ENCODE measurements at regions not wholly inside any gene's neighbourhood (a gene's known extent, or its start where the extent isn't known, plus 50 kb on each side); places are given as distances from the start of the nearest gene placed in this dataset.

DNA sequence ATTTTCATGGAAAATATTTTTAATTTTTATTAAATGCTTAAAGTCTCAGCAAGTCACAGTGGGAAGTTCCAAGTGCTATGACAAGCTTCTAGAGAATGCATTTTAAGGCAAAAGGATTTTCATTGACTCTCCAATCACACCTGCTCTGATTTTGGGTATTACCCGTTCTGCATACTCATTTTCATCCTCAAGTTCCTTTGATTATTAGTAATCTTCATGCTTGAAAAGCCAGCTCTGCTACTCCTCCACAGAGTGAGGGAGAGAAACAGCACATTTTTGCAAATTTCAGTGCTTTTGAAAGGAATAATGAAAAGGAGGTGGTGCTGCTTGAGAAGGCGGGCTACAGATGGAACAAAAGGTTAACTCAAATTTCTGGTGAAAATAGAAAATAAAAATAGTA, 450.7 kb downstream of the NSUN3 start:
- no peaks in the 10 kb centered on the region for H3K4me1 ChIP-seq (ENCODE audit: control insufficient read depth in 1 of 2, low read depth in 2 of 2)
- TF ChIP-seq CTCF (IDR thresholded peaks at IDR 0.05): no peak
- no peak overlapping the region for H3K27ac ChIP-seq
- no peaks in the 10 kb centered on the region for H3K36me3 ChIP-seq
- H3K27me3 ChIP-seq (replicated peaks; ENCODE audit: insufficient read depth): no peaks in the 10 kb centered on the region
- no peak overlapping the region for H3K4me3 ChIP-seq
- no peaks in the 10 kb centered on the region for H3K9me3 ChIP-seq
- DNase-seq (ENCODE audit: low spot score) (no peak), ATAC-seq (ENCODE audit: insufficient number of reproducible peaks, low FRiP score, low read depth) (no peak)

DNA sequence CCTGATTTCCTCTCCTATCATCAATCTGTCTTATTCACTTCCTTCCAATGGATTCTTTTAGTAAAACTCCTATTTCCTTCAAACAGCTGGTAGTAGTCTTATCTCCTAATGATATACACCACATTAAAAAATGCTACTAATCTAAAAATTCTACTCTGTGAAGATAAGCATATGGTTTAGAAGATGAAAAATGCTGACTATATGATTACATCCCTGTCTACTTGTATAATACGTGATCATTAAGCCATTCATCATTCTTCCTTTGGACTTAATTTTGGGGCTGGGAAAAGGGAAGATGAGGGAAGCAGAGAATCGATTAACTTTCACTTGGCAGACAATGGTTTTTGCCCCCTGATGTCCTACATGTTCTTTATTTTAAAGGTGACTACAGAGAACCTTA, 453.1 kb downstream of the NSUN3 start:
- no peaks in the 10 kb centered on the region for H3K4me1 ChIP-seq (ENCODE audit: control insufficient read depth in 1 of 2, low read depth in 2 of 2)
- no peak overlapping the region for H3K27ac ChIP-seq
- no peak for TF ChIP-seq CTCF (IDR thresholded peaks at IDR 0.05)
- H3K4me3 ChIP-seq: no peak overlapping the region
- ATAC-seq (ENCODE audit: insufficient number of reproducible peaks, low FRiP score, low read depth) (no peak), DNase-seq (ENCODE audit: low spot score) (no peak)
- no peaks in the 10 kb centered on the region for H3K36me3 ChIP-seq
- no peaks in the 10 kb centered on the region for H3K27me3 ChIP-seq (replicated peaks; ENCODE audit: insufficient read depth)
- no peaks in the 10 kb centered on the region for H3K9me3 ChIP-seq

- TF ChIP-seq CTCF (IDR thresholded peaks at IDR 0.05): no peak
- ATAC-seq (ENCODE audit: insufficient number of reproducible peaks, low FRiP score, low read depth): no peak
- no peak overlapping the region for H3K27ac ChIP-seq
- H3K9me3 ChIP-seq: no peaks in the 10 kb centered on the region
- DNase-seq (ENCODE audit: low spot score): no peak
- no peaks in the 10 kb centered on the region for H3K27me3 ChIP-seq (replicated peaks; ENCODE audit: insufficient read depth)
- no peaks in the 10 kb centered on the region for H3K4me1 ChIP-seq (ENCODE audit: control insufficient read depth in 1 of 2, low read depth in 2 of 2)
- no peak overlapping the region for H3K4me3 ChIP-seq
- H3K36me3 ChIP-seq: no peaks in the 10 kb centered on the region
Observed at GRCh38 chr3:94520364-94520763, 457.5 kb downstream of the NSUN3 start.

DNA sequence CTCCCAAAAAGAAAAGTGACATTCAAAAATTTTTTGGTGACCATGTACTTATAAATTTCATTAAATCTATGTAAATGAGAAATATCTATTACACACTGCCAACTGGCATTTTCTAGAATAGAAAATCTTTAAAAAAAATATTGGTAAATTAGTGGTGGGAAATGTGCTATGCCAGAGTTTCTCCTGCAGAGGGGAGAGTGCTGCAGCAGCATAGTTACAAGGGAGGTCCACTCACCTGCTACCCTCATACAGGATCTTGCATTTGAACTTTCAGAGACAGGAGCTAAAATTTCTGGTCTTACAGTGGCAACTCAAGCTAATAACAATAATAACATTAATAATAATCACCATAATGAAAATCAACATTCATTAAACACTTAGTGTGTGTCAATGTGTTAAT, 459.6 kb downstream of the NSUN3 start:
- Histone ChIP-seq H3K27ac (no peak overlapping the region), H3K36me3 (no peaks in the 10 kb centered on the region), H3K4me3 (no peak overlapping the region), H3K4me1 (ENCODE audit: control insufficient read depth in 1 of 2, low read depth in 2 of 2) (no peaks in the 10 kb centered on the region), H3K27me3 (replicated peaks; ENCODE audit: insufficient read depth) (no peaks in the 10 kb centered on the region), H3K9me3 (no peaks in the 10 kb centered on the region)
- DNase-seq (ENCODE audit: low spot score): no peak
- no peak for ATAC-seq (ENCODE audit: insufficient number of reproducible peaks, low FRiP score, low read depth)
- TF ChIP-seq CTCF (IDR thresholded peaks at IDR 0.05): no peak

DNA sequence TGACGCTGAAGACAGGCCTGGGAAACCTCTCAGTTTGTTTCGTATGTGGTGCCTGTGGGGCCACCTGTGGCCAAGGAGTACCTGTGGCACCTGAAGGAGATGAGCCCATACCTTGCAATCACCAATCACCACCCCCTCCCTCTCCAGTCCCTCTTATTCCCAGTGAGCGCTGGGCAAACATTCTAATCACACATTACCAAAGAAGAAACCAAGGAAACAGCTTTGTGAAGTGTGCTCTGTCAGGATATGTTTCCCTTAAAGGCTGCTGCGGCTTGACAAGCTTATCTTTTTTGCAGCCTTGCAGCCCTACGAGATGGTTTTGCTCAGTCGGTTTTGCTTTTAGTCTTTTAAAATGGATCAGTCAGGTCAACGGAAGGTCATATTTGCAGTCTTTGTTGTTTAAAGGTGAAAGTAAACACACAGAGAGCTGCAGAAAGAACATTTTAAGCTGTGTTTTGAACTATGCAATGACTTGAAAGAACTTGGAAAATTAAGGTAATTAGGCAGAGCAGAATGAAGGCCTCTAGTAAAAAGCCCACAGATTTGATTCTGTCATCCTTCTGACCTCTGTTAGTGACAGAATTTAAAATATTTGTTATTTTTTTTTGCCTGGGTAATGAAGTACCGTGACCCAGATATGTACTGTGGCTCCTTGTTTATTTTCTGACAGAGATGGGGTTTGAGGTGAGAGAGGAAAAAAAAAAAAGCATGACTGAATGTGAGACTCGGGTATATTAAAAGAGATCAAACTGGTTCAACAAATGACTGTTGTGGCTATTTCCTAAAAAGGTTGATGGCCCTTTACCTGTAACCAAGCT, 461.4 kb downstream of the NSUN3 start:
- Histone ChIP-seq H3K4me1 (ENCODE audit: control insufficient read depth in 1 of 2, low read depth in 2 of 2) (no peaks in the 10 kb centered on the region), H3K27ac (no peak overlapping the region), H3K27me3 (replicated peaks; ENCODE audit: insufficient read depth) (no peaks in the 10 kb centered on the region), H3K4me3 (no peak overlapping the region), H3K36me3 (no peaks in the 10 kb centered on the region), H3K9me3 (no peaks in the 10 kb centered on the region)
- DNase-seq (ENCODE audit: low spot score): no peak
- TF ChIP-seq CTCF (IDR thresholded peaks at IDR 0.05): no peak
- ATAC-seq (ENCODE audit: insufficient number of reproducible peaks, low FRiP score, low read depth): no peak
